PC-3 (cell line): ENCODE measurements at regions not wholly inside any gene's neighbourhood (a gene's known extent, or its start where the extent isn't known, plus 50 kb on each side); places are given as distances from the start of the nearest gene placed in this dataset.
"Not testable (repeated sequence)": the region's sequence is repeated elsewhere in the genome, so short reads cannot be mapped to it uniquely, and the experiment has no call there.

Experiments used
- ATAC-seq: fragments of 200-7000 bp; cut with Tn5 transposase; 2 replicates; pipeline ENCODE4 v1.9.1; 2020; ENCODE audit warnings: mild to moderate bottlenecking, moderate library complexity
- BruUV-seq: library from RNA; stranded (reverse); fragments of 400-500 nt; replicated peaks from 2 replicates; lab custom pipeline; 2021; lab: Mats Ljungman, UMichigan
- CTCF ChIA-PET: fragments of 300-600 bp; sonication (Branson Sonifier 250); formaldehyde crosslinking; loops from one replicate; lab custom pipeline; 2022; ENCODE audit warnings: antibody characterized with exemption; lab: Charles Lee
- POLR2A ChIA-PET: fragments of 300-600 bp; sonication (Branson Sonifier 250); formaldehyde crosslinking; loops from one replicate; lab custom pipeline; 2022; ENCODE audit warnings: antibody characterized with exemption; ENCODE audit not compliant: unreplicated experiment; lab: Charles Lee
- DNase-seq: peaks from one replicate; pipeline ENCODE4 v3.0.0-alpha.2; 2015
- H2AFZ ChIP-seq: fragments of 300-600 bp; sonication (generic); 2 replicates; pipeline ENCODE4 v1.6.0; 2016; ENCODE audit warnings: antibody characterized with exemption, low read length
- H3F3A ChIP-seq: fragments of 300-600 bp; sonication (generic); one replicate; pipeline ENCODE4 v1.6.0; 2017; ENCODE audit warnings: antibody characterized with exemption, low read length, control low read depth, mild to moderate bottlenecking; ENCODE audit not compliant: unreplicated experiment
- H3K27ac ChIP-seq: fragments of 300-600 bp; sonication (generic); 2 replicates; pipeline ENCODE4 v1.5.1; 2016; ENCODE audit warnings: mild to moderate bottlenecking, low read length
- H3K27me3 ChIP-seq: fragments of 300-600 bp; sonication (generic); 2 replicates; pipeline ENCODE4 v1.6.1; 2016; ENCODE audit warnings: low read length, mixed read lengths
- H3K36me3 ChIP-seq: fragments of 300-600 bp; sonication (generic); 2 replicates; pipeline ENCODE4 v1.6.1; 2016; ENCODE audit warnings: low read depth, mixed run types, low read length, mixed read lengths
- H3K4me1 ChIP-seq: fragments of 300-600 bp; sonication (generic); 2 replicates; pipeline ENCODE4 v1.5.1; 2016; ENCODE audit warnings: low read length; ENCODE audit not compliant: insufficient read depth
- H3K4me2 ChIP-seq: fragments of 300-600 bp; sonication (generic); 2 replicates; pipeline ENCODE4 v1.6.0; 2016; ENCODE audit warnings: low read length
- H3K4me3 ChIP-seq: fragments of 300-600 bp; sonication (generic); 2 replicates; pipeline ENCODE4 v1.5.1; 2016; ENCODE audit warnings: mild to moderate bottlenecking, low read length, mixed read lengths
- H3K79me2 ChIP-seq: fragments of 300-600 bp; sonication (generic); 2 replicates; pipeline ENCODE4 v1.6.1; 2017; ENCODE audit warnings: low read length, mixed read lengths
- H3K9ac ChIP-seq: fragments of 300-600 bp; sonication (generic); 2 replicates; pipeline ENCODE4 v1.6.0; 2016; ENCODE audit warnings: mild to moderate bottlenecking, low read length
- H3K9me2 ChIP-seq: fragments of 300-600 bp; sonication (generic); replicated peaks from 2 replicates; pipeline ENCODE4 v1.6.1; 2016; ENCODE audit warnings: mixed run types, low read length, mixed read lengths
- H3K9me3 ChIP-seq: fragments of 300-600 bp; sonication (generic); 2 replicates; pipeline ENCODE4 v1.6.1; 2016; ENCODE audit warnings: low read length, mixed read lengths
- H4K20me1 ChIP-seq: fragments of 300-600 bp; sonication (generic); 2 replicates; pipeline ENCODE4 v1.6.1; 2016; ENCODE audit warnings: low read length, mixed read lengths
- CTCF ChIP-seq: fragments of 300-600 bp; sonication (generic); conservative IDR thresholded peaks from 2 replicates; pipeline ENCODE4 v1.5.1; 2017; ENCODE audit warnings: antibody characterized with exemption, low read depth, mild to moderate bottlenecking, low read length
- EZH2 ChIP-seq: fragments of 300-600 bp; sonication (generic); IDR thresholded peaks from one replicate; pipeline ENCODE4 v1.6.1; 2017; ENCODE audit warnings: antibody characterized with exemption, mild to moderate bottlenecking, low read length; ENCODE audit not compliant: unreplicated experiment
- EZH2phosphoT487 ChIP-seq: fragments of 300-600 bp; sonication (generic); IDR thresholded peaks from 2 replicates; pipeline ENCODE4 v1.6.1; 2018; ENCODE audit warnings: mild to moderate bottlenecking, antibody characterized with exemption, low read length, borderline replicate concordance
- intact Hi-C: fragments of 100-400 bp; cut with micrococcal nuclease; formaldehyde crosslinking; loops from 2 replicates; pipeline ENCODE4 v1.9.0; 2023

GRCh38 chr4:84147831-84148230, 351.3 kb downstream of the NKX6-1 start:
- no TSS peak for BruUV-seq
- no peaks in the 10 kb centered on the region for H4K20me1 ChIP-seq
- H3K9me2 ChIP-seq, result no peaks in the 10 kb centered on the region
- ATAC-seq, result no peak
- ChIA-PET POLR2A (no interaction called here), CTCF (no interaction called here)
- H3F3A ChIP-seq, result no peaks in the 10 kb centered on the region
- H3K4me2 ChIP-seq, result no peak overlapping the region
- no peak for DNase-seq
- no peaks in the 10 kb centered on the region for H3K4me1 ChIP-seq
- H3K27ac ChIP-seq, result no peak overlapping the region
- no peak for TF ChIP-seq EZH2phosphoT487
- no peak for TF ChIP-seq CTCF
- TF ChIP-seq EZH2, result no peak
- no peaks in the 10 kb centered on the region for H3K27me3 ChIP-seq
- intact Hi-C loops, result no loop called here
- H3K4me3 ChIP-seq, result no peak overlapping the region
- H3K36me3 ChIP-seq, result no peaks in the 10 kb centered on the region
- H2AFZ ChIP-seq, result no peak overlapping the region
- no peaks in the 10 kb centered on the region for H3K79me2 ChIP-seq
- H3K9ac ChIP-seq, result no peak overlapping the region
- no peaks in the 10 kb centered on the region for H3K9me3 ChIP-seq

GRCh38 chr4:84146300-84146959, 352.7 kb downstream of the NKX6-1 start:
- DNase-seq, result no peak
- POLR2A ChIA-PET, result no interaction called here
- Histone ChIP-seq H3K4me3 (no peak overlapping the region), H3K79me2 (no peaks in the 10 kb centered on the region), H2AFZ (no peak overlapping the region), H3F3A (no peaks in the 10 kb centered on the region), H4K20me1 (no peaks in the 10 kb centered on the region), H3K36me3 (no peaks in the 10 kb centered on the region), H3K9me2 (no peaks in the 10 kb centered on the region), H3K9ac (no peak overlapping the region), H3K4me2 (no peak overlapping the region), H3K4me1 (no peaks in the 10 kb centered on the region), H3K27ac (no peak overlapping the region), H3K9me3 (no peaks in the 10 kb centered on the region), H3K27me3 (no peaks in the 10 kb centered on the region)
- CTCF ChIA-PET, result no interaction called here
- BruUV-seq, result no TSS peak
- no peak for TF ChIP-seq EZH2phosphoT487
- no peak for TF ChIP-seq EZH2
- no peak for TF ChIP-seq CTCF
- intact Hi-C loops, result no loop called here
- ATAC-seq, result no peak

GRCh38 chr4:84145176-84145575, 353.9 kb downstream of the NKX6-1 start:
- POLR2A ChIA-PET, result no interaction called here
- TF ChIP-seq EZH2 (no peak), EZH2phosphoT487 (no peak), CTCF (no peak)
- no peaks in the 10 kb centered on the region for H3K27me3 ChIP-seq

GRCh38 chr4:84126911-84127310, 372.2 kb downstream of the NKX6-1 start:
- ATAC-seq, H3K9ac ChIP-seq, DNase-seq, H2AFZ ChIP-seq, POLR2A ChIA-PET, H3K27ac ChIP-seq, H3K27me3 ChIP-seq, CTCF ChIA-PET, H3K4me1 ChIP-seq, H3K9me3 ChIP-seq, H3K4me3 ChIP-seq, intact Hi-C loops, H3K9me2 ChIP-seq, H4K20me1 ChIP-seq, H3K36me3 ChIP-seq, H3F3A ChIP-seq, BruUV-seq, H3K4me2 ChIP-seq, H3K79me2 ChIP-seq: not testable (repeated sequence)

More at GRCh38 chr4:84145176-84145575, 353.9 kb downstream of the NKX6-1 start:
- H4K20me1 ChIP-seq, result no peaks in the 10 kb centered on the region
- no peak overlapping the region for H3K9ac ChIP-seq
- no peak overlapping the region for H3K4me3 ChIP-seq
- DNase-seq, result no peak
- H3K36me3 ChIP-seq, result no peaks in the 10 kb centered on the region
- BruUV-seq, result no TSS peak
- no peak overlapping the region for H2AFZ ChIP-seq
- no peak overlapping the region for H3K4me2 ChIP-seq
- intact Hi-C loops, result no loop called here
- no peaks in the 10 kb centered on the region for H3K79me2 ChIP-seq
- no peaks in the 10 kb centered on the region for H3K4me1 ChIP-seq
- H3F3A ChIP-seq, result no peaks in the 10 kb centered on the region
- H3K9me3 ChIP-seq, result no peaks in the 10 kb centered on the region
- no peak overlapping the region for H3K27ac ChIP-seq
- H3K9me2 ChIP-seq, result no peaks in the 10 kb centered on the region
- ATAC-seq, result no peak
- CTCF ChIA-PET, result no interaction called here
